HG02623 (cell line): ENCODE measurements at regions not wholly inside any gene's neighbourhood (a gene's known extent, or its start where the extent isn't known, plus 50 kb on each side); places are given as distances from the start of the nearest gene placed in this dataset.
"Not testable (repeated sequence)": the region's sequence is repeated elsewhere in the genome, so short reads cannot be mapped to it uniquely, and the experiment has no call there.

ENCODE experiments used
- ATAC-seq: cut with Tn5 transposase; IDR thresholded peaks from one replicate; pipeline ENCODE4 v1.9.1; 2021; ENCODE audit warnings: moderate library complexity; ENCODE audit not compliant: unreplicated experiment

GRCh38 chr15:53218666-53219580 is 428.8 kb upstream of the ONECUT1 start:
- ATAC-seq = no peak

GRCh38 chr15:53216036-53216435 is 425.9 kb upstream of the ONECUT1 start:
- ATAC-seq = no peak

GRCh38 chr15:53213336-53213735 is 423.2 kb upstream of the ONECUT1 start:
- no peak for ATAC-seq

GRCh38 chr15:53212785-53213184 is 422.6 kb upstream of the ONECUT1 start:
- ATAC-seq = no peak

- ATAC-seq = no peak
Observed at GRCh38 chr15:53210653-53211052, 420.5 kb upstream of the ONECUT1 start.

- no peak for ATAC-seq
Observed at GRCh38 chr15:53209396-53210042, 419.4 kb upstream of the ONECUT1 start.

- ATAC-seq = no peak
Observed at GRCh38 chr15:53208751-53209150, 418.6 kb upstream of the ONECUT1 start.

GRCh38 chr15:53203454-53203853 is 413.3 kb upstream of the ONECUT1 start:
- no peak for ATAC-seq

GRCh38 chr15:53202876-53203275 is 412.7 kb upstream of the ONECUT1 start:
- ATAC-seq = no peak

GRCh38 chr15:53197426-53197839 is 407.3 kb upstream of the ONECUT1 start:
- peak; percentile 78 for ATAC-seq

- ATAC-seq = no peak
Observed at GRCh38 chr15:53196788-53197187, 406.7 kb upstream of the ONECUT1 start.

GRCh38 chr15:53196242-53196641 is 406.1 kb upstream of the ONECUT1 start:
- no peak for ATAC-seq

GRCh38 chr15:53193149-53193548 is 403.0 kb upstream of the ONECUT1 start:
- ATAC-seq = no peak

- ATAC-seq = no peak
Observed at GRCh38 chr15:53189860-53190259, 399.7 kb upstream of the ONECUT1 start.

GRCh38 chr15:53183449-53183848 is 393.3 kb upstream of the ONECUT1 start:
- not testable (repeated sequence) for ATAC-seq

- ATAC-seq = no peak
Observed at GRCh38 chr15:53171571-53171970, 381.4 kb upstream of the ONECUT1 start.

- no peak for ATAC-seq
Observed at GRCh38 chr15:53166684-53167201, 376.6 kb upstream of the ONECUT1 start.

- no peak for ATAC-seq
Observed at GRCh38 chr15:53165988-53166683, 376.0 kb upstream of the ONECUT1 start.

GRCh38 chr15:53160092-53160704 is 370.1 kb upstream of the ONECUT1 start:
- no peak for ATAC-seq

- no peak for ATAC-seq
Observed at GRCh38 chr15:53159458-53159857, 369.3 kb upstream of the ONECUT1 start.

GRCh38 chr15:53158995-53159394 is 368.9 kb upstream of the ONECUT1 start:
- no peak for ATAC-seq
